BJ (cell line): ENCODE measurements at regions not wholly inside any gene's neighbourhood (a gene's known extent, or its start where the extent isn't known, plus 50 kb on each side); places are given as distances from the start of the nearest gene placed in this dataset.

ENCODE experiments used
- CTCF ChIA-PET: fragments of 350-600 bp; formaldehyde crosslinking; extraction: SDS; loops from one replicate; lab custom pipeline; 2021; ENCODE audit warnings: antibody characterized with exemption, inconsistent platforms; lab: Yijun Ruan, JAX
- POLR2A ChIA-PET: fragments of 300-600 bp; sonication (Branson Sonifier 250); formaldehyde crosslinking; extraction: SDS; loops from one replicate; lab custom pipeline; 2021; ENCODE audit warnings: antibody characterized with exemption; lab: Charles Lee
- DNase-seq: peaks from one replicate; pipeline ENCODE4 v3.0.0-alpha.2; 2011; ENCODE audit warnings: low read depth
- H3K27me3 ChIP-seq: 2 replicates; pipeline ENCODE4 v1.6.0; 2011; ENCODE audit warnings: low read length; ENCODE audit not compliant: control insufficient read depth, insufficient read depth
- H3K36me3 ChIP-seq: 2 replicates; pipeline ENCODE4 v1.5.1; 2011; ENCODE audit warnings: low read length; ENCODE audit not compliant: control insufficient read depth, insufficient read depth
- H3K4me3 ChIP-seq: 2 replicates; pipeline ENCODE4 v1.5.1; 2011; ENCODE audit warnings: low read depth, mild to moderate bottlenecking, control low read depth, low read length
- CTCF ChIP-seq: IDR thresholded peaks from 2 replicates; pipeline ENCODE4 v1.5.1; 2011; ENCODE audit warnings: low read depth, mild to moderate bottlenecking, control low read depth, inconsistent platforms, low read length, moderate library complexity; ENCODE audit not compliant: insufficient read depth

- no peaks in the 10 kb centered on the region for H3K36me3 ChIP-seq
- POLR2A ChIA-PET, result interaction anchor here (0.7 kb wide), 1 partner anchor 226 kb away, joined by 4 read pairs; no protein-coding TSS in a partner anchor
- no peaks in the 10 kb centered on the region for H3K27me3 ChIP-seq
- H3K4me3 ChIP-seq, result no peak overlapping the region
- CTCF ChIA-PET, result no interaction called here
- no peak for DNase-seq
- no peak for TF ChIP-seq CTCF
Observed at GRCh38 chr11:33539751-33540150, 160.9 kb downstream of the C11orf91 start.

GRCh38 chr11:33538726-33539125 lies 161.9 kb downstream of the C11orf91 start:
- ChIA-PET POLR2A (no interaction called here), CTCF (no interaction called here)
- DNase-seq, result no peak
- H3K27me3 ChIP-seq, result no peaks in the 10 kb centered on the region
- no peak overlapping the region for H3K4me3 ChIP-seq
- no peaks in the 10 kb centered on the region for H3K36me3 ChIP-seq
- no peak for TF ChIP-seq CTCF

- Histone ChIP-seq H3K27me3 (no peaks in the 10 kb centered on the region), H3K36me3 (no peaks in the 10 kb centered on the region), H3K4me3 (no peak overlapping the region)
- POLR2A ChIA-PET, result no interaction called here
- CTCF ChIA-PET, result no interaction called here
- no peak for TF ChIP-seq CTCF
- DNase-seq, result no peak
Observed at GRCh38 chr11:33536178-33536577, 164.4 kb downstream of the C11orf91 start.

GRCh38 chr11:33534575-33534974 lies 166.1 kb downstream of the C11orf91 start:
- H3K36me3 ChIP-seq, result no peaks in the 10 kb centered on the region
- TF ChIP-seq CTCF, result no peak
- H3K4me3 ChIP-seq, result no peak overlapping the region
- DNase-seq, result no peak
- no peaks in the 10 kb centered on the region for H3K27me3 ChIP-seq
- ChIA-PET POLR2A (interaction anchor here (0.5 kb wide), 1 partner anchor 129 kb away, joined by 5 read pairs; no protein-coding TSS in a partner anchor), CTCF (interaction anchor here (0.6 to 0.8 kb wide), 3 partner anchors 9 to 147 kb away, joined by 3 read pairs; no protein-coding TSS in a partner anchor)

GRCh38 chr11:33533386-33534052 lies 167.1 kb downstream of the C11orf91 start:
- no peak for TF ChIP-seq CTCF
- CTCF ChIA-PET, result interaction anchor here (1.0 kb wide), 1 partner anchor 112 kb away, joined by 3 read pairs; no protein-coding TSS in a partner anchor
- POLR2A ChIA-PET, result no interaction called here

More at GRCh38 chr11:33533386-33534052, 167.1 kb downstream of the C11orf91 start:
- no peaks in the 10 kb centered on the region for H3K27me3 ChIP-seq
- DNase-seq, result no peak
- no peak overlapping the region for H3K4me3 ChIP-seq
- H3K36me3 ChIP-seq, result no peaks in the 10 kb centered on the region
